A673 (cell line): ENCODE measurements at regions not wholly inside any gene's neighbourhood (a gene's known extent, or its start where the extent isn't known, plus 50 kb on each side); places are given as distances from the start of the nearest gene placed in this dataset.

Experiments
- EZH2 ChIP-seq: fragments of 200-600 bp; sonication (generic); IDR thresholded peaks from 2 replicates; pipeline ENCODE4 v1.6.1; 2017; ENCODE audit warnings: borderline replicate concordance, low read depth, mild to moderate bottlenecking, mixed read lengths, antibody characterized with exemption, low read length; ENCODE audit not compliant: poor library complexity, severe bottlenecking
- TF ChIP-seq, protein P1 (sequence below): fragments of 300-800, 200-600 bp; sonication (generic); conservative IDR thresholded peaks from 2 replicates; pipeline ENCODE4 v1.5.1; 2017; ENCODE audit warnings: low read depth, mild to moderate bottlenecking, antibody characterized with exemption, low read length, moderate library complexity, mixed read lengths

DNA sequence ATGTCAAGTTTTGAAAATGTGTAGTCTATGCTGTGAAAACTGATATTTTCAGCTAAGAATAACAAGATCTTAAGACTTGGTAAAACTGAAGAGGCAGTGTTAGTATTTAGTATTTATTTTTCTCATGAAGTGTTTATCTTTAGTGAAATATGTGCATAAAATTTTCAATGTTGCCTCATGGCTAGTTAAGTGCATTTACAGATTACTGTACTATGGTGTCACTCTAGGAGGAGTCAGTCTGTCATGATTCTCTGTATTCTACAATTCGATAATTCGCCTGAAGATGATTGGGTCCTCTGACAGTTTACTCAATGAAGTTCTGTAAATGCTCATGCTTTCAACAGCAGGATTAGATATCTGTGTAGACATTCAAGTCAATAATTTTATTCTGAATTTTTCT lies 488.1 kb upstream of the GRM3 start:
- TF ChIP-seq EZH2, result no peak
- TF ChIP-seq, protein P1, sequence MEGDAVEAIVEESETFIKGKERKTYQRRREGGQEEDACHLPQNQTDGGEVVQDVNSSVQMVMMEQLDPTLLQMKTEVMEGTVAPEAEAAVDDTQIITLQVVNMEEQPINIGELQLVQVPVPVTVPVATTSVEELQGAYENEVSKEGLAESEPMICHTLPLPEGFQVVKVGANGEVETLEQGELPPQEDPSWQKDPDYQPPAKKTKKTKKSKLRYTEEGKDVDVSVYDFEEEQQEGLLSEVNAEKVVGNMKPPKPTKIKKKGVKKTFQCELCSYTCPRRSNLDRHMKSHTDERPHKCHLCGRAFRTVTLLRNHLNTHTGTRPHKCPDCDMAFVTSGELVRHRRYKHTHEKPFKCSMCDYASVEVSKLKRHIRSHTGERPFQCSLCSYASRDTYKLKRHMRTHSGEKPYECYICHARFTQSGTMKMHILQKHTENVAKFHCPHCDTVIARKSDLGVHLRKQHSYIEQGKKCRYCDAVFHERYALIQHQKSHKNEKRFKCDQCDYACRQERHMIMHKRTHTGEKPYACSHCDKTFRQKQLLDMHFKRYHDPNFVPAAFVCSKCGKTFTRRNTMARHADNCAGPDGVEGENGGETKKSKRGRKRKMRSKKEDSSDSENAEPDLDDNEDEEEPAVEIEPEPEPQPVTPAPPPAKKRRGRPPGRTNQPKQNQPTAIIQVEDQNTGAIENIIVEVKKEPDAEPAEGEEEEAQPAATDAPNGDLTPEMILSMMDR, result no peak
